Natural killer cell (primary cell): ENCODE measurements at regions not wholly inside any gene's neighbourhood (a gene's known extent, or its start where the extent isn't known, plus 50 kb on each side); places are given as distances from the start of the nearest gene placed in this dataset.

ENCODE experiments used
- ATAC-seq, 3 donors: fragments of 150-1000 bp in 2 of 3; fragments of 200-7000 bp in 1 of 3; cut with Tn5 transposase; 1 replicate in 1 of 3; 2 replicates in 2 of 3; pipeline ENCODE4 v1.10.0; 2021; ENCODE audit warnings: mild to moderate bottlenecking in 2 of 3, moderate library complexity in 2 of 3
- DNase-seq, 2 donors: peaks; one replicate each; pipeline versions ENCODE4 v3.0.0 to v3.0.0-alpha.2; 2013 to 2021; ENCODE audit warnings: mixed read lengths in 1 of 2
- H3K27ac ChIP-seq: one replicate; pipeline ENCODE4 v1.5.1; 2013; ENCODE audit warnings: mild to moderate bottlenecking, low read length
- H3K27me3 ChIP-seq: one replicate; pipeline ENCODE4 v1.6.1; 2013; ENCODE audit warnings: low read length; ENCODE audit not compliant: control insufficient read depth, insufficient read depth
- H3K36me3 ChIP-seq: one replicate; pipeline ENCODE4 v1.6.1; 2013; ENCODE audit warnings: low read length; ENCODE audit not compliant: control insufficient read depth, insufficient read depth
- H3K4me1 ChIP-seq: one replicate; pipeline ENCODE4 v1.6.1; 2013; ENCODE audit warnings: low read length; ENCODE audit not compliant: control insufficient read depth, insufficient read depth
- H3K4me3 ChIP-seq: one replicate; pipeline ENCODE4 v1.5.1; 2013; ENCODE audit warnings: low read length
- H3K9me3 ChIP-seq: one replicate; pipeline ENCODE4 v1.6.1; 2013; ENCODE audit warnings: low read length; ENCODE audit not compliant: control insufficient read depth, insufficient read depth
- H3K27ac Mint-ChIP-seq, 2 donors: one replicate each; pipeline ENCODE4 v1.8.0; 2022; ENCODE audit warnings: mild to moderate bottlenecking in 2 of 2, mixed read lengths in 2 of 2, moderate library complexity in 1 of 2
- H3K27me3 Mint-ChIP-seq, 2 donors: one replicate each; pipeline ENCODE4 v1.8.0; 2022; ENCODE audit warnings: low read depth in 2 of 2, mixed read lengths in 2 of 2
- H3K36me3 Mint-ChIP-seq: one replicate; pipeline ENCODE4 v1.8.0; 2022; ENCODE audit warnings: mixed read lengths
- H3K4me1 Mint-ChIP-seq, 2 donors: one replicate each; pipeline ENCODE4 v1.8.0; 2022; ENCODE audit warnings: mixed read lengths in 2 of 2
- H3K4me3 Mint-ChIP-seq: one replicate; pipeline ENCODE4 v1.8.0; 2022; ENCODE audit warnings: mild to moderate bottlenecking, moderate library complexity, mixed read lengths
- H3K9me3 Mint-ChIP-seq, 2 donors: one replicate each; pipeline ENCODE4 v1.8.0; 2022; ENCODE audit warnings: mixed read lengths in 2 of 2
- WGBS: methylation state at CpG from one replicate; pipeline ENCODE4 v1.1.7; 2013; ENCODE audit warnings: missing lambda C conversion rate; ENCODE audit not compliant: insufficient coverage; 5-methylcytosine and 5-hydroxymethylcytosine counted together
- intact Hi-C: fragments of 100-400 bp; cut with micrococcal nuclease; formaldehyde crosslinking; loops from one replicate; pipeline ENCODE4 v1.14.2; 2022
- TF ChIP-seq, protein P1 (sequence below): fragments of 200-600 bp; IDR thresholded peaks from one replicate; pipeline ENCODE4 v1.8.0; 2022; ENCODE audit warnings: antibody characterized with exemption

DNA sequence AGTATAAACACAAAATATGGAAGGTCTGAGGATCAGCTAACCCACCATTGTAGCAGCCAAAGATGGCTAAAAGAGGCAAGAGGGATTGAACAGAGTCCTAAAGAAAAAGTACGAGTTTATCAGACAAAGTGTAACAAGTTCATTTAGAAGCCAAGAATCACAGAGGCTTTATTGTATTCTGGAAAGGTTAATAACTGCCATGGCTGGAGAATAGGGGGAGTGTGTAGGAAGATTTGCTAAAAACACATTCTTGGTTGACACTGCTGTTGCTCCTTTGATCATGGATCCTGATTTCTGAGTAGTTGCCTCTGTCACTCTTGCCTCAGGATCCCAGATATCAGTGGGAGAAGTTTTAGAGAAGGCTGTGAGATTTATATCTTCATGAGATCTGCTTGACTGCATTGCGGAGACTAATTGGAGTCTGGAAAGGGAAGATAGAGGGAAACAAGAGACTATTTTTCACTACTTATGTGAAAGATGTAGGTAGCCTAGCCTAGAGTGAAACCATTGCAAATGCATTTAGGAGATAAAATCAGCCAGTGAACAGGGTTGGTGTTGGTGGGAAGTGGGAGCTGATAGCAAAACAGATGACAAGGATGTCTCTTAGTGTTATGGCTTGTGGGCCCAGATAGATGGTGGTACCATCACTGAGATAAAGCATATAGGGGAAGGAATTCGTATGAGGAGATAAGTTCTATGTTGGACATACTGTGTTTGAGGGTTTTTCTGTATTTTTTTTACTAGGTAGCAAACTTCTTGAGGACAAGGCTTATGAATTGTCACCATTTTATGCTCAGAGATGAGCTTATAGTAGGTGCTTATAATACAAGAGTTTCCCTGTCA lies 402.9 kb upstream of the PDE3A start:
- H3K4me1 Mint-ChIP-seq, result no peaks in the 10 kb centered on the region
- Histone ChIP-seq H3K36me3 (no peaks in the 10 kb centered on the region), H3K9me3 (no peaks in the 10 kb centered on the region), H3K4me1 (no peaks in the 10 kb centered on the region), H3K4me3 (no peak overlapping the region), H3K27me3 (no peaks in the 10 kb centered on the region), H3K27ac (no peak overlapping the region)
- H3K27ac Mint-ChIP-seq, result no peak overlapping the region
- WGBS, result 84% methylated on average over 3 of the region's 3 CpGs
- TF ChIP-seq, protein P1, sequence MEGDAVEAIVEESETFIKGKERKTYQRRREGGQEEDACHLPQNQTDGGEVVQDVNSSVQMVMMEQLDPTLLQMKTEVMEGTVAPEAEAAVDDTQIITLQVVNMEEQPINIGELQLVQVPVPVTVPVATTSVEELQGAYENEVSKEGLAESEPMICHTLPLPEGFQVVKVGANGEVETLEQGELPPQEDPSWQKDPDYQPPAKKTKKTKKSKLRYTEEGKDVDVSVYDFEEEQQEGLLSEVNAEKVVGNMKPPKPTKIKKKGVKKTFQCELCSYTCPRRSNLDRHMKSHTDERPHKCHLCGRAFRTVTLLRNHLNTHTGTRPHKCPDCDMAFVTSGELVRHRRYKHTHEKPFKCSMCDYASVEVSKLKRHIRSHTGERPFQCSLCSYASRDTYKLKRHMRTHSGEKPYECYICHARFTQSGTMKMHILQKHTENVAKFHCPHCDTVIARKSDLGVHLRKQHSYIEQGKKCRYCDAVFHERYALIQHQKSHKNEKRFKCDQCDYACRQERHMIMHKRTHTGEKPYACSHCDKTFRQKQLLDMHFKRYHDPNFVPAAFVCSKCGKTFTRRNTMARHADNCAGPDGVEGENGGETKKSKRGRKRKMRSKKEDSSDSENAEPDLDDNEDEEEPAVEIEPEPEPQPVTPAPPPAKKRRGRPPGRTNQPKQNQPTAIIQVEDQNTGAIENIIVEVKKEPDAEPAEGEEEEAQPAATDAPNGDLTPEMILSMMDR, result no peak
- no peaks in the 10 kb centered on the region for H3K36me3 Mint-ChIP-seq
- no peaks in the 10 kb centered on the region for H3K9me3 Mint-ChIP-seq
- H3K27me3 Mint-ChIP-seq, result no peaks in the 10 kb centered on the region
- ATAC-seq (no peak), DNase-seq (no peak)
- intact Hi-C loops, result no loop called here
- H3K4me3 Mint-ChIP-seq, result no peak overlapping the region

- H3K27me3 ChIP-seq, result no peaks in the 10 kb centered on the region
- Mint-ChIP-seq H3K27me3 (no peaks in the 10 kb centered on the region), H3K27ac (no peak overlapping the region), H3K4me3 (no peak overlapping the region), H3K4me1 (no peaks in the 10 kb centered on the region), H3K36me3 (no peaks in the 10 kb centered on the region), H3K9me3 (no peaks in the 10 kb centered on the region)
- no peak overlapping the region for H3K4me3 ChIP-seq
- no peak overlapping the region for H3K27ac ChIP-seq
- no peaks in the 10 kb centered on the region for H3K4me1 ChIP-seq
- WGBS, result 97% methylated on average over 4 of the region's 4 CpGs
- DNase-seq (no peak), ATAC-seq (no peak)
- TF ChIP-seq, protein P1, result no peak
- intact Hi-C loops, result no loop called here
- no peaks in the 10 kb centered on the region for H3K36me3 ChIP-seq
- no peaks in the 10 kb centered on the region for H3K9me3 ChIP-seq
These were observed 401.3 kb upstream of the PDE3A start for GRCh38 chr12:19967001-19967400.

DNA sequence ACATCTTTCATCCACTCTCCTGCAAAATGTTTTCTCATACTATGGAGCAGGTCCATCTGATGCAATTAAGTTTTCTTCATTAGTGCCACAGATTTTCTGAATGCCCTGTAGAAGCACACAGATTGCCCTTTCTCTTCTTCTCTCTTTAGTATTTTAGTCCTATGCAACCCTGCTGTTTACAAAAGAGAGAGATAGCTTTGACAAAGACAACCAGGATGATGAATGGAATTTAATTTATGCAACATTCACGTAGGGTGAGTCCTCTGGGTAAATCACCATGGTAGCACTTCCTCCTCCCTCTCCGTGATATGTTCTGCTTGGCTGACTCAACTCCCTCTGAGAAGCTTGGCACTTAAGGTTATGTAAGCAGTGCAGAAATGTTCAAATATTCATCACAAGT lies 400.9 kb upstream of the PDE3A start:
- TF ChIP-seq, protein P1, result no peak
- ATAC-seq, result no peak
- 13% methylated on average over 2 of the region's 2 CpGs for WGBS

DNA sequence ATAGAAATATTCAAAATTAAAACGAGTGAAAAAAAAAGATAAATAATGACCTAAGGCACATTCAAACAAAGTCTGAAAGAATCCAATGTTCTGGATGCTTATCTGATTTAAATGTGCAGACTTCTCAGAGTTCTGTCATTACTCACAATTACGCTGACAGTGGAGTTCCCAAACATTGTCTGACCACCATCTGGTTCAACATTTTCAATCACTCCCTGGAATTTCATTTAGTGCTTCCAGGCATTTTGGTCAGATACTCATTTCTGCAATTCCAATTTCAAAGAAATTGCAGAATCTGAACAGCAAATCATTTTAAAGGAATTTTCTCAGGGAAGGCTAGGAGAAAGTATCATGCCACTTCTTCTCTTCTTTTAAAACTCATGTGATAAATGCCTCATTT lies 398.2 kb upstream of the PDE3A start:
- Mint-ChIP-seq H3K36me3 (no peaks in the 10 kb centered on the region), H3K4me1 (peaks cover 9 to 11% of the 10 kb centered on the region in 2 donors), H3K27me3 (no peaks in the 10 kb centered on the region), H3K9me3 (no peaks in the 10 kb centered on the region), H3K4me3 (no peak overlapping the region), H3K27ac (no peak overlapping the region)
- Histone ChIP-seq H3K27ac (no peak overlapping the region), H3K4me1 (peaks cover 3% of the 10 kb centered on the region), H3K36me3 (no peaks in the 10 kb centered on the region), H3K4me3 (no peak overlapping the region), H3K27me3 (no peaks in the 10 kb centered on the region), H3K9me3 (no peaks in the 10 kb centered on the region)
- ATAC-seq, result no peak
- no peak for DNase-seq
- TF ChIP-seq, protein P1, result no peak
- intact Hi-C loops, result no loop called here
- 78% methylated on average over 2 of the region's 2 CpGs for WGBS

More for the DNA sequence above, 400.9 kb upstream of the PDE3A start:
- H3K4me3 Mint-ChIP-seq, result no peak overlapping the region
- Histone ChIP-seq H3K27ac (no peak overlapping the region), H3K27me3 (no peaks in the 10 kb centered on the region), H3K9me3 (no peaks in the 10 kb centered on the region), H3K36me3 (no peaks in the 10 kb centered on the region), H3K4me1 (no peaks in the 10 kb centered on the region), H3K4me3 (no peak overlapping the region)
- H3K27me3 Mint-ChIP-seq, result no peaks in the 10 kb centered on the region
- H3K9me3 Mint-ChIP-seq, result no peaks in the 10 kb centered on the region
- no peak overlapping the region for H3K27ac Mint-ChIP-seq
- no peaks in the 10 kb centered on the region for H3K36me3 Mint-ChIP-seq
- DNase-seq, result no peak
- intact Hi-C loops, result no loop called here
- peaks cover 0 to 2% of the 10 kb centered on the region in 2 donors for H3K4me1 Mint-ChIP-seq
